Mucosa of descending colon (tissue), 3 donors: ENCODE measurements at regions not wholly inside any gene's neighbourhood (a gene's known extent, or its start where the extent isn't known, plus 50 kb on each side); places are given as distances from the start of the nearest gene placed in this dataset.

ENCODE experiments used
- ATAC-seq: fragments of 200-7000 bp; cut with Tn5 transposase; one replicate; pipeline ENCODE4 v1.9.1; 2020; ENCODE audit warnings: mild to moderate bottlenecking, moderate library complexity
- DNase-seq, 3 donors: peaks; one replicate each; pipeline ENCODE4 v3.0.0-alpha.2; 2020
- H3K36me3 ChIP-seq: fragments of 200-600 bp; one replicate; pipeline ENCODE4 v1.8.0; 2021; ENCODE audit warnings: low read depth, mild to moderate bottlenecking
- H3K4me1 ChIP-seq: fragments of 200-600 bp; one replicate; pipeline ENCODE4 v1.8.0; 2021; ENCODE audit warnings: low read depth, mild to moderate bottlenecking
- H3K4me3 ChIP-seq: fragments of 200-600 bp; one replicate; pipeline ENCODE4 v1.8.0; 2021; ENCODE audit warnings: mild to moderate bottlenecking
- H3K9me3 ChIP-seq: fragments of 200-600 bp; one replicate; pipeline ENCODE4 v1.8.0; 2021; ENCODE audit warnings: mild to moderate bottlenecking
- CTCF ChIP-seq: fragments of 200-600 bp; IDR thresholded peaks from one replicate; pipeline ENCODE4 v1.8.0; 2022; ENCODE audit warnings: antibody characterized with exemption, mild to moderate bottlenecking
- intact Hi-C, 2 donors: fragments of 100-400 bp; cut with DNase I in 1 of 2; cut with micrococcal nuclease in 1 of 2; formaldehyde crosslinking; loops; one replicate each; pipeline versions ENCODE4 v1.11.0 to v1.11.1; 2022; cut with DNase I, micrococcal nuclease
- donor health status: DM: no; HTN: no; CAD: no; lungs with moderate emphysema.
- donor health status: DM: no; HTN: no; CAD: no.
- donor health status: DM: no; HTN: yes; CAD: no.

- no peak for ATAC-seq
- TF ChIP-seq CTCF, result no peak
Observed at GRCh38 chr14:42441615-42442014, 834.9 kb downstream of the LRFN5 start.

GRCh38 chr14:42437809-42438208, 831.1 kb downstream of the LRFN5 start:
- no peak for TF ChIP-seq CTCF
- H3K9me3 ChIP-seq, result peaks cover 24% of the 10 kb centered on the region
- intact Hi-C loops, result no loop called here
- no peak for DNase-seq
- H3K4me3 ChIP-seq, result no peak overlapping the region
- H3K36me3 ChIP-seq, result no peaks in the 10 kb centered on the region
- no peaks in the 10 kb centered on the region for H3K4me1 ChIP-seq
- ATAC-seq, result no peak

More at GRCh38 chr14:42441615-42442014, 834.9 kb downstream of the LRFN5 start:
- no peaks in the 10 kb centered on the region for H3K4me1 ChIP-seq
- DNase-seq, result no peak
- intact Hi-C loops, result no loop called here
- H3K4me3 ChIP-seq, result no peak overlapping the region
- peaks cover 16% of the 10 kb centered on the region for H3K9me3 ChIP-seq
- no peaks in the 10 kb centered on the region for H3K36me3 ChIP-seq

- intact Hi-C loops, result no loop called here
- no peak for ATAC-seq
- H3K4me3 ChIP-seq, result no peak overlapping the region
- no peaks in the 10 kb centered on the region for H3K36me3 ChIP-seq
- no peaks in the 10 kb centered on the region for H3K4me1 ChIP-seq
- H3K9me3 ChIP-seq, result peaks cover 27% of the 10 kb centered on the region
- TF ChIP-seq CTCF, result no peak
- DNase-seq, result no peak
Observed at GRCh38 chr14:42429401-42429800, 822.7 kb downstream of the LRFN5 start.

GRCh38 chr14:42428996-42429395, 822.3 kb downstream of the LRFN5 start:
- no peak for DNase-seq
- intact Hi-C loops, result no loop called here

GRCh38 chr14:42424501-42424900, 817.8 kb downstream of the LRFN5 start:
- H3K36me3 ChIP-seq, result no peaks in the 10 kb centered on the region
- H3K4me3 ChIP-seq, result no peak overlapping the region
- no peak for TF ChIP-seq CTCF
- peaks cover 8% of the 10 kb centered on the region for H3K9me3 ChIP-seq
- H3K4me1 ChIP-seq, result no peaks in the 10 kb centered on the region
- ATAC-seq, result no peak
- DNase-seq, result no peak
- intact Hi-C loops, result no loop called here

More at GRCh38 chr14:42428996-42429395, 822.3 kb downstream of the LRFN5 start:
- no peaks in the 10 kb centered on the region for H3K4me1 ChIP-seq
- no peak for TF ChIP-seq CTCF
- H3K4me3 ChIP-seq, result no peak overlapping the region
- H3K9me3 ChIP-seq, result peaks cover 27% of the 10 kb centered on the region
- no peaks in the 10 kb centered on the region for H3K36me3 ChIP-seq
- ATAC-seq, result peak; percentile 21

- intact Hi-C loops, result no loop called here
- no peaks in the 10 kb centered on the region for H3K9me3 ChIP-seq
- H3K36me3 ChIP-seq, result no peaks in the 10 kb centered on the region
- TF ChIP-seq CTCF, result no peak
- H3K4me1 ChIP-seq, result no peaks in the 10 kb centered on the region
- DNase-seq (no peak), ATAC-seq (no peak)
- no peak overlapping the region for H3K4me3 ChIP-seq
Observed at GRCh38 chr14:42421377-42422078, 814.9 kb downstream of the LRFN5 start.
